Mucosa of rectum (tissue), 2 donors: ENCODE measurements at regions not wholly inside any gene's neighbourhood (a gene's known extent, or its start where the extent isn't known, plus 50 kb on each side); places are given as distances from the start of the nearest gene placed in this dataset.
A peak's percentile ranks its signal among the peaks of the same experiment; 100 is the strongest.

Experiments
- H3K27ac ChIP-seq, 2 donors: one replicate each; pipeline ENCODE4 v1.7.0; 2013; ENCODE audit warnings: inconsistent platforms in 2 of 2, low read depth in 2 of 2, low read length in 2 of 2
- H3K27me3 ChIP-seq, 2 donors: one replicate each; pipeline ENCODE4 v1.7.0; 2013; ENCODE audit warnings: low read length in 2 of 2; ENCODE audit not compliant: control insufficient read depth in 2 of 2, insufficient read depth in 2 of 2
- H3K36me3 ChIP-seq, 2 donors: one replicate each; pipeline ENCODE4 v1.7.0; 2013; ENCODE audit warnings: low read length in 2 of 2; ENCODE audit not compliant: control insufficient read depth in 2 of 2, insufficient read depth in 2 of 2
- H3K4me1 ChIP-seq, 2 donors: one replicate each; pipeline ENCODE4 v1.7.0; 2013; ENCODE audit warnings: low read length in 2 of 2, mild to moderate bottlenecking in 1 of 2; ENCODE audit not compliant: control insufficient read depth in 2 of 2, insufficient read depth in 2 of 2
- H3K4me3 ChIP-seq, 2 donors: one replicate each; pipeline ENCODE4 v1.7.0; 2013; ENCODE audit warnings: low read length in 2 of 2
- H3K9ac ChIP-seq, 2 donors: one replicate each; pipeline ENCODE4 v1.7.0; 2013; ENCODE audit warnings: low read length in 2 of 2, low read depth in 1 of 2, mild to moderate bottlenecking in 1 of 2
- H3K9me3 ChIP-seq, 2 donors: one replicate each; pipeline ENCODE4 v1.7.0; 2013; ENCODE audit warnings: low read length in 2 of 2; ENCODE audit not compliant: control insufficient read depth in 2 of 2
- donor health status: healthy.
- donor health status: Normal muscosa, but diverticular disease.

DNA sequence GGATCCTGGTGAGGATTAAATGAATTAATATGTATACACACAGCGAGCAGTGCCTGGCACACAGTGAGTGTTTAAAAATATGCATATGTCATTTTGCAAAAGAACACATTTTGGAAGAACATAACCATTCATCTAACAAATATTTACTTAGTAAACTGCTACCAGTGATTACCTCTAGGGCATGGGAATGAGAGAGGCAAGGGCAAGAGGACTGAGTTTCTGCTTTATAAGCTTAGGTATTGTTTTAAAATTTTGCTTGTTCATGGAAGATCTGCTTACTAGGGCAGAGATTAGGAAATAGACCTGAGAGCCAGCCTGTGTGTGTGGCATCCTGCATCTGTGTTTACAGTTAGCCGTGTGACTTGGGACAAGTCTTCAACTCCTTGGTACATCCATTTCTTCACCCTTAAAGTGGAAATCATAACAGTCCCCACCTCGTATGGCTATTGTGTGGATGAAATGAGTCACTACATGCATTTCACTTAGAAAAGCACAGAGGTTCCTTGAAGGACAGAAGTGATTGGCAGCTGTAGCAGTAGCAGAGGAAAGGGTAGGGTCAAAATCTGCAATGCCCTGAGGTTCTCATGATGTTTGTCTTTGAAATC lies 198.5 kb upstream of the FMN2 start:
- Histone ChIP-seq H3K4me3 (no peak overlapping the region), H3K36me3 (no peaks in the 10 kb centered on the region), H3K4me1 (no peaks in the 10 kb centered on the region), H3K9ac (no peak overlapping the region), H3K9me3 (no peaks in the 10 kb centered on the region), H3K27ac (no peak overlapping the region), H3K27me3 (no peaks in the 10 kb centered on the region)

- Histone ChIP-seq H3K27me3 (no peaks in the 10 kb centered on the region), H3K36me3 (no peaks in the 10 kb centered on the region), H3K9me3 (no peaks in the 10 kb centered on the region), H3K4me1 (peaks cover 0 to 3% of the 10 kb centered on the region in 2 donors), H3K9ac (no peak overlapping the region), H3K4me3 (no peak overlapping the region), H3K27ac (no peak overlapping the region)
Measured at GRCh38 chr1:239896569-239896968, 195.1 kb upstream of the FMN2 start.

GRCh38 chr1:239896980-239897379 lies 194.7 kb upstream of the FMN2 start:
- Histone ChIP-seq H3K27me3 (no peaks in the 10 kb centered on the region), H3K4me1 (peaks cover 0 to 3% of the 10 kb centered on the region in 2 donors), H3K9me3 (no peaks in the 10 kb centered on the region), H3K36me3 (no peaks in the 10 kb centered on the region), H3K9ac (no peak overlapping the region), H3K27ac (no peak overlapping the region), H3K4me3 (no peak overlapping the region)

DNA sequence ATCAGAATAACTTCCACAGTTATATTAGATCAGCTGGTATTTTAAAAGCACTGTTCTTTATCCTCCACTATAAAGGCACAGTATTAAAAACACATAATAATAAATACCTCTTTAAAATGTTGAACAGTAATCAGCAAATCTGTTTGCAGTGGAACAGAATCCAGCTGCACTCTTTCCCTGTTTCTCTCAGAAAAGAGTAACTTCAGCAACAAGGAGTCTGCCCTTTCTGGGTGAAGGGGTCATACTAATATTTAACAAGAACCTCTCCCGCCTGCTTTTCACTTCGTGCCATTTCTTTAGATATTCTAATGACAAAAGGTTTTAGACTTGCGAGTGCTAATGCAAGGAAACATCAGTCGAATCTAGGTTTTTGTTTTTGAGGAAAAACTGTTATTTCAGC lies 194.2 kb upstream of the FMN2 start:
- H3K36me3 ChIP-seq, result no peaks in the 10 kb centered on the region
- no peak overlapping the region for H3K9ac ChIP-seq
- no peak overlapping the region for H3K27ac ChIP-seq
- H3K4me3 ChIP-seq, result peak overlapping the region in 1 of 2 donors; percentile 4
- H3K4me1 ChIP-seq, result peaks cover 0 to 3% of the 10 kb centered on the region in 2 donors
- no peaks in the 10 kb centered on the region for H3K9me3 ChIP-seq
- no peaks in the 10 kb centered on the region for H3K27me3 ChIP-seq

DNA sequence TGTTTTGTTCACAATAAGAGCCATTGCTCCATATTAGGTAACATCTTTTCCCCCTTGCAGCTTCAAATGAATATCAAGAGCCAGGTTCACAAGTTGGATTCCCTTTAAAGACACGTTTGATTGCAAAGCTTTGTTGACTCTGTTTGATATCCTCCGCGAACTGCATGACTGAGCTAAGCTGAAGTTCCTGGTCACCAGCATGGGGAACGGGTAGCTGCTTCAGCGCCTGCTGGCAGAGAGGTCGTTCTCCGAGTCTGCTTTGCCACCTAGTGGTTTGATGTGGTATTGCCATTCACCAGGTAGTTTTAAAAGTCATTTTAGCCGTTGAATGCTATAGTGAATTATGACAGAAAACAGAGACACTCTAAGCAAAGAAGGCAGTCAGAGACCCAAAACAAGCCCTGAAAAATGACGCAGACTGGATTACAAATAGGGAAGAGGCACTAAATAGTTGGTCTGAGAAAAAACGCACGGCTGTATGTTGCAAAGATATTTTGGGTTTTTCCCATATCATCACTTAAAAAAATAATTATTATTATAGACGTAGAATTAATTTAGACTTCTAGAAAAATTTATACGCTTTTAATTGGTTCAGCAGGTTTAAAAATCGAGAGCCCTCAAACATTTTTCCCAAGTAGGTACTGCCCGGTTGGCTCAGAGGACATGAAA lies 193.5 kb upstream of the FMN2 start:
- H3K9ac ChIP-seq, result no peak overlapping the region
- H3K4me3 ChIP-seq, result peak overlapping the region in 1 of 2 donors; percentile 4
- peaks cover 0 to 3% of the 10 kb centered on the region in 2 donors for H3K4me1 ChIP-seq
- no peaks in the 10 kb centered on the region for H3K9me3 ChIP-seq
- no peak overlapping the region for H3K27ac ChIP-seq
- H3K36me3 ChIP-seq, result no peaks in the 10 kb centered on the region
- H3K27me3 ChIP-seq, result no peaks in the 10 kb centered on the region

- Histone ChIP-seq H3K36me3 (no peaks in the 10 kb centered on the region), H3K27ac (no peak overlapping the region), H3K4me3 (no peak overlapping the region), H3K27me3 (no peaks in the 10 kb centered on the region), H3K4me1 (peaks cover 0 to 3% of the 10 kb centered on the region in 2 donors), H3K9ac (no peak overlapping the region), H3K9me3 (no peaks in the 10 kb centered on the region)
Measured at GRCh38 chr1:239899747-239900146, 191.9 kb upstream of the FMN2 start.

GRCh38 chr1:239906394-239906793 lies 185.3 kb upstream of the FMN2 start:
- H3K9ac ChIP-seq, result no peak overlapping the region
- no peaks in the 10 kb centered on the region for H3K27me3 ChIP-seq
- no peak overlapping the region for H3K27ac ChIP-seq
- H3K9me3 ChIP-seq, result no peaks in the 10 kb centered on the region
- H3K4me1 ChIP-seq, result no peaks in the 10 kb centered on the region
- no peak overlapping the region for H3K4me3 ChIP-seq
- H3K36me3 ChIP-seq, result no peaks in the 10 kb centered on the region

GRCh38 chr1:239909898-239910297 lies 181.8 kb upstream of the FMN2 start:
- no peak overlapping the region for H3K4me3 ChIP-seq
- H3K27ac ChIP-seq, result no peak overlapping the region

DNA sequence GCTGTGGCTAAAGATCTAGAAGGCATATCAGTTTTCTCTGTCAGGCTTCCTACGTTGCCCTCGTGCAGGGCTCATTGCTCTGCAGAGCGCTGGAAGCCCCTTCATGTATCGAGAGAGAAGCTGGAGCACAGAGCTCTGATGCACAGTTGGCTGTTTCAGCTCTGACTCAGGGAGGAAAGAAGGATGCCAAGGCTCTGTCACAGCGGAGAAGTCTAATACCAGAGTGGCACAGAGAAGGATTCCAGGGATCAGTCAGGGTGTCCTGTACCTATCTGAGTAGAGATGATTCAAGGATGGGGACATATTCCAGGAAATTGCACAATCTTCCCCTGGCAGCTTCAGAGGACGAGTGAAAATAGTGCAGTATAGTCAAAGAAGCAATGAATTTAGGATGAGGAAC lies 179.2 kb upstream of the FMN2 start:
- H3K27me3 ChIP-seq, result no peaks in the 10 kb centered on the region
- no peak overlapping the region for H3K27ac ChIP-seq
- H3K9ac ChIP-seq, result no peak overlapping the region
- H3K36me3 ChIP-seq, result no peaks in the 10 kb centered on the region
- no peaks in the 10 kb centered on the region for H3K4me1 ChIP-seq
- H3K4me3 ChIP-seq, result no peak overlapping the region
- H3K9me3 ChIP-seq, result no peaks in the 10 kb centered on the region

More at GRCh38 chr1:239909898-239910297, 181.8 kb upstream of the FMN2 start:
- no peak overlapping the region for H3K9ac ChIP-seq
- H3K4me1 ChIP-seq, result no peaks in the 10 kb centered on the region
- H3K36me3 ChIP-seq, result no peaks in the 10 kb centered on the region
- H3K9me3 ChIP-seq, result no peaks in the 10 kb centered on the region
- H3K27me3 ChIP-seq, result no peaks in the 10 kb centered on the region

DNA sequence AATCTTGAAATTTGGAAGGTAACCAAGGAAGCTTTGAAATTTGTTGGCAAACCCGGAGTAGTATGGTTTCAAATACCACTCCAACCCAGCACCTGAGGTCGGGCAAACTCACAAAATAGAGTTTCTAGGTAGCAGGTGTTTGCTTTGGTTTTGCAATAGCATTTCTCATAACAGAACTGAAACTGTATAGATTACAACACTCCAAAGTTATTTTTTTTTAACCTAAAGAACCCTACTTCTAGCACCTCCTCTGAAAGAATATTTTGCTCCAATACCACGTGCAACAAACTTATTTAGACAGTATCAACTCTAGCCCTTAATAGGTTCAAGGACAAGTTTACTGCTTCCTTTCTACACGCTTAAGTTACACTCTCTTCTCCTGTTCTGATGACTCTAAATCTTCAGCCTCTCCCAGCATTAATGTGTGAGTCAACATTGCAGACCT lies 178.5 kb upstream of the FMN2 start:
- no peak overlapping the region for H3K27ac ChIP-seq
- H3K4me1 ChIP-seq, result no peaks in the 10 kb centered on the region

More for the DNA sequence above, 178.5 kb upstream of the FMN2 start:
- Histone ChIP-seq H3K27me3 (no peaks in the 10 kb centered on the region), H3K4me3 (no peak overlapping the region), H3K36me3 (no peaks in the 10 kb centered on the region), H3K9me3 (no peaks in the 10 kb centered on the region), H3K9ac (no peak overlapping the region)
